HG02759 (cell line): ENCODE measurements at regions not wholly inside any gene's neighbourhood (a gene's known extent, or its start where the extent isn't known, plus 50 kb on each side); places are given as distances from the start of the nearest gene placed in this dataset.
"Not testable (repeated sequence)": the region's sequence is repeated elsewhere in the genome, so short reads cannot be mapped to it uniquely, and the experiment has no call there.

ENCODE experiments used
- ATAC-seq: cut with Tn5 transposase; IDR thresholded peaks from one replicate; pipeline ENCODE4 v1.9.1; 2021; ENCODE audit warnings: mild to moderate bottlenecking, moderate library complexity; ENCODE audit not compliant: unreplicated experiment

DNA sequence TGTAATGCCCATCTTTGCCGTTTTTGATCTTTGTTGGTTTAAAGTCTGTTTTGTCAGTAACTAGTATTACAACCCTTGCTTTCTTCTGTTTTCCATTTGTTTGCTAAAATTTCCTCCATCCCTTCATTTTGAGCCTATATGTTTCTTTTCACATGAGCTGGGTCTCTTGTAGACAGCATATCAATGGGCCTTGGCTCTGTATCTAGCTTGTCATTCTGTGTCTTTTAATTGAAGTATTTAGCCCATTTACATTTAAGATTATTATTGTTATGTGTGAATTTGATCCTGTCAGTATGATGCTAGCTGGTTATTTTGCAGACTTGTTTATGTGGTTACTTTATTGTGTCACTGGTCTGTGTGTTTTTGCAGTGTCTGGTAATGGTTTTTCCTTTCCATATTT is 913.2 kb downstream of the TRHDE start:
- no peak for ATAC-seq

DNA sequence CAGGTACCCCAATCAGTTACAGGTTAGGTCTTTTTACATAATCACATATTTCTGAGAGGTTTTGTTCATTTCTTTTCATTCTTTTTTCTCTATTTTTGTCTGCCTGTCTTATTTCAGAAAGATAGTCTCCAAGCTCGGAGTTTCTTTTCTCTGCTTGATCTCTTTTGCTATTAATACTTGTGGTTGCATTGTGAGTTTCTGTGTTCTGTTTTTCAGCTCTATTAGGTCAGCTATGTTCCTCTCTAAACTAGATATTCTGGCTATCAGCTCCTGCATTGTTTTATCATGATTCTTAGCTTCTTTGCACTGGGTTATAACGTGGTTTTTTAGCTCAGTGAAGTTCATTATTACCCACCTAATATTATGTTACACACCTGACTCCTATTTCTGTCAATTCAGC is 914.1 kb downstream of the TRHDE start:
- no peak for ATAC-seq

DNA sequence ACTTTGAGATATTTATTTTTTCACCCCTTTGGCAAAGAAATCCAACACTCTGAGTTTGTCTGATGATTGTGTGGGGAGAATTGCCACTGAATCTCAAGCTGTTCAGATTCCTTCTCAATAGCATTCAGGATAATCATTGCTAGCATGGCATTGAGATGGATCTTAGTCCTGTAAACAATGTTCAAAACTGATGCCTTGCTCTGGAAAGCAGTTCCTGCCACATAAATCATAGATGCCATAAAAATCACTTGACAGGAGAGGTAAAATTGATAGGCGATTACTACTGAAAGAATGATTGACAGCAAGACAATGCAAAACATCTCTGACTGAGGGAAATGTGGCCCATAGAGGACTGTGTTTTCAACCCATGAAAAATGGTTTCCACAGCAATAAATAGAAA is 915.6 kb downstream of the TRHDE start:
- no peak for ATAC-seq

DNA sequence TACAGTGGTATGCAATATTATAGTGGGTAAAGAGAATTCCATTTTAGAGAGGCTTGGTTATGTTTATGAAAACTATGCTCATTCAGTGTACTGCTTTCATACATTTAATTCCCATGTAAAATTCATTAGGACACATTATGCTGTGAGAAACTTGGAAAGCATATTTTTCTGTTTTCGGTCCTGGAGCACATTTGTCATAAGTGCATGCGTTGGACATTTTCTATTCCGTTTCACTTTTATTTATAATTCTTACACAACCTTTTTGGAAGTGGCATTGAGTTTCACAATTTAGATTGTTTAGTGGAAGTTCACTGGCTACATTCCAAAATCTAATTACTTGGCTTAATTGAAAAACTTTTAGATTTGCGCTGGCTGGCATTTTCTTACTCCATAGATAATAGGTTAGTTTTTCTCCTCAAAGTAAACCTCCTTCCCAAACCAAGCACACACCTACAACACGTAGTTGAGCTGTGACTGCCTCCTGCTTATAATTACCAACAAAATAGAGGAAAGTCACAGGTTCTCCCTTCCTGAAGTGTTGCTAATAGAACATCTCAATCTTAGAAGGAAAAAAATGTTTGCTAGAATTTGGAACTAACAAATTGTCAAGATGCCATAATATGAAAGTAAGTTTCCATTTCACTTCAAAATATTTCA is 938.5 kb downstream of the TRHDE start:
- ATAC-seq = no peak

DNA sequence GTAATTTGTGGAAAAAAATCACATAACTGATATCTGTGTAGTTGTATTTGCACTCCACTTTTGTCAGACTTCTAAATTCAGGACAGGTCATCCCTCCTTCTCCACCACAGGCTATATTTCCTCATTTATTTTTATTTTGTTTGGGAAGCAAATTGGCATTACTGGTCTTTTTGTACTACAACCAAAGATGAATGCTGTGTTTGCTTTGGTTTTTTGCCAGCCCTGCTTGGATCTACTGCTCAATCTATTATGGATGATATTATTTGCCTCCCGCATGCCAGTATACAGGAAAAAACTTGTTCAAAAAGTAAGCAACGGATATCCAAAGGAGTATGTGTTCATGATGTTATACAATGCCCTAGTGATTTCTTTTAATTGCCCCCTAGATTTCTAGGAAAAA is 948.8 kb downstream of the TRHDE start:
- no peak for ATAC-seq

DNA sequence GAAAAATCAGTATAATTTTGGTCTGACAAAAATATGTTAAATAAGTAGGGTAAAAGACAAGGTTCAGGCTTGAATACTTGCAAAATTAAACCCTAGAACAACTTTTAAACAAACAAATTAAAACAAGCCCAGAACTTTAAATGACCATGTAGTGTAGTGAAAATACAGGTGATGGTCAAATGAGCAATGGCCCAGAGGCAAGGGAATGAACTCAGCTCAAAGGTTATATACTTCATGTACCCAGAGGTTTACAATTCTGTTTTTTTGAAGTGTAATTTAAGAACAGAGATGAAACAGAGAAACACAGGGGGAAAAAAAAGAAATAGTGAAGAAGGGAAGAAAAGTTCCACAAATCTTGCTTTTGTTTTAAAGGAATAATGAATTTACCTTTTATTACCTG is 949.2 kb downstream of the TRHDE start:
- no peak for ATAC-seq

DNA sequence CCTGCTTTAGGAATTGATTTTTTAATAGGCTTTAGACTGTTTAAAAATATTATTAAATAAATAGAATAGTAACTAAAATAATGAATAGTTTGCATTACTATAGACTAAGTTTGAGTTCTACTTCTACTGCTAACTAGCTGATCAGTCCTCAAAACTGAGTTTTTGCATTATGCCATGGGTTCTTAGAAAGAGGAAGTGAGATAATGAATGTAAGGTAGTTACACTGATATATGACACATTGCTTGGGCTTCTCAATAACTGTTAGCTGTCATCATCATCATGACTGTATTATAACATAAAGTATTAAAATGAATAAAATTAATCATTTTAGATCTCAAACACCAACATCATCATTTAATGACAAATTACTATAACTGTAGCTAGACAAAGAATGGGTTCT is 949.7 kb downstream of the TRHDE start:
- ATAC-seq = no peak

DNA sequence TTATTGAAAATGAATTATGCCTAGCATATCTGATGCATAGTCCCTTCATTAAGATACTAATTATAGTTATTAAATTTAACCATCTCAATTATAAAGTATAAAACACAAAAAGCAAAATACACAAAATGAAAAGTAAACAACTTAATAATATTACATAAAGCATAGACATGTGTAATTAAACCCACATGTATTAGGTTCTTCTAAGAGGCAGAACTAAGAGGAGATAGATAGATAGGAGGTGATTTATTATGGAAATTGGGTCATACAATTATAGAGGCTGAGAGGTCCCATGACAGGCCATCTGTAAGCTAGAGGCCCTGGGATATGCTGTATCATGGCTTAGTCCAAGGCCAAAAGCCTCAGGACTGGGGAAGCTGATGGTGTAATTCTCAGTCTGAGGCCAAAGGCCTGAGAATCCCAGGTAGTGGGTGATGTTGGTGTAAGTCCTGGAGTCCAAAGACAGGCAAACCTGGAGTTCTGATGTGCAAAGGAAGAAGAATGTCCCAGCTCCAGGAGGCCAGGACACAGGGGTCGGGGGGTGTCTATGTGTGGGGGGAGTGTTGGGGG is 953.3 kb downstream of the TRHDE start:
- ATAC-seq = no peak

DNA sequence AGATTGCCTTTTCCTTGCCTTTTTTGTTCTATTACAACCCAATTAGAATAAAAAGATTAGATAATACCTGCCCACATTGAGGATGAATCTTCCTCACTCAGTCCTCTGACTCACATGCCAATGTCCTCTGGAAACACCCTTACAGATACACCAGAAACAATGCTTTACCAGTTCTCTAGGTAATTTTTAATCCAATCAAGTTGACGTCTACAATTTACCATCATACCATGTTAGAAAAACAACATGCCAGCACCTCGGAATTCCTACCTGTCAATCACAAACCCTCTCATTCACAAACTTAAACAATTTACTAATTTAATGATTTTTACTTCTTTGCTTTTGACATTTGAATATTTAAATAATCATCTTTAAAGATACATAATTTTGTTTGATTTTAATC is 953.8 kb downstream of the TRHDE start:
- ATAC-seq = no peak

DNA sequence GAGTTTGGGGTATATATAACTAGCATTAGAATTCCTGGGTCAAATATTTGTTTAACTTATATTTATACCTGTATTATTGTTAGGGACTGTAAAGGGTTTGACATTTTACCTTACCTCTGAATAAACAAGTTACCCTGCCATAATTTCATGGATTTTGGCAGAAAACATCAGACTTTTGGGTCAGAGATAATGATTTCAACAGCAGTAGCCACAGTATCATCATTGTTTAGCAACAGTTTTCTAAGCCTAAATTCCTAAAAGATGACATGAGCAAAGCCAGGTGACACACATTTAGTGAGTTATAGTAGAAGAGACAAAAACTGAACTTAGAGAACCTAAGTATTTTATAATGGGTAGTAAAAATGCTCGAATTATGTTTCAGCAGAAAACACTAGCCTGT is 954.4 kb downstream of the TRHDE start:
- no peak for ATAC-seq

DNA sequence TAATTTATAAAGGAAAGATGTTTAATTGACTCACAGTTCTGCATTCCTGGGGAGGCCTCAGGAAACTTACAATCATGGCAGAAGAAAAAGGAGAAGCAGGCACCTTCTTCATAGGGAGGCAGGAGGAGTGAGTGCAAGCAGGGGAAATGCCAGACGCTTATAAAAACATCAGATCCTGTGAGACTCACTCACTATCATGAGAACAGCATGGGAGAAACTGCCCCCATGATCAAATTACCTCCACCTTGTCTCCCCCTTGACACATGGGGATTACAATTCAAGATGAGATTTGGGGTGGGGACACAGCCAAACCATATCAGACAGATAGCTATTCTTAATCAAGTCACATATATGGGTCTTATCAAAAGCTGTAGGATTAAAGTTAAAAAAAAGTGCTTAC is 956.7 kb downstream of the TRHDE start:
- ATAC-seq = not testable (repeated sequence)

DNA sequence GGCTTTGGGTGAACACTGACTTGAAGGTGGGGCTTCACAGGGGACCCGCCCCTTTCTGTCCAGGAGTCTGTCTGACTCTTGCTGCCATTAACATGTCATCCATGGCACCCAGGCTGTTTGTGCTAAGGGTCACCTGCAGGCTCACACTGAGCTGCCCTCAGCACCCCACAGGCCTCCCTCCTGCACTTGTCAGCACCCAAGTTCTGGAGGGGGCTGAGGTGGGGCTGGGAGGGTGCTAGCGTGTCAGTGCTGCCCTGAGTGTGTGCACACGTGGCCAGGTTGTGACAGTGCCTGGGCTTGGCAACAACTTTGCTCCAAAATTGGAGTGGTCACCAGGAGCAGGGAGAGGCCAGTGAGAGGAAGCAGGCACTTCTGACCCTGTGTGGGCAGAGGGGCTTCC is 963.2 kb downstream of the TRHDE start:
- ATAC-seq = no peak

DNA sequence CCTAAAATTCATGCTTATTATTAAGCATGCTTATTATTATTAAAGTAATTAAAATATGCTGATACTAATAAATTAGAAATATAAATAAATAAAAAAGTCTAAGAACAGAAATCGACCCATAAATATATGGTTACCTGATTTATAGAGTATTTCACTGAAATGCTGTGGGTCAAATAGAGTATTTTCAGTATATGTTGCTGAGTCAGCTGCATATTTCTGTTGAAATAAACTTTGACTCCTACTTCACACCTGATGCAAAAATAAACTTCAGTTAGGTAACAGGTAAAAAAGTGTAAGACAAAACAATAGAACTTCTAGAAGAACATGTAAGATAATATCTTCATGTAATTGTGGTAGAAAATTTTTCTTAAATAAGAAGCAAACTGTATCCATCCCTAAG is 967.9 kb downstream of the TRHDE start:
- no peak for ATAC-seq

DNA sequence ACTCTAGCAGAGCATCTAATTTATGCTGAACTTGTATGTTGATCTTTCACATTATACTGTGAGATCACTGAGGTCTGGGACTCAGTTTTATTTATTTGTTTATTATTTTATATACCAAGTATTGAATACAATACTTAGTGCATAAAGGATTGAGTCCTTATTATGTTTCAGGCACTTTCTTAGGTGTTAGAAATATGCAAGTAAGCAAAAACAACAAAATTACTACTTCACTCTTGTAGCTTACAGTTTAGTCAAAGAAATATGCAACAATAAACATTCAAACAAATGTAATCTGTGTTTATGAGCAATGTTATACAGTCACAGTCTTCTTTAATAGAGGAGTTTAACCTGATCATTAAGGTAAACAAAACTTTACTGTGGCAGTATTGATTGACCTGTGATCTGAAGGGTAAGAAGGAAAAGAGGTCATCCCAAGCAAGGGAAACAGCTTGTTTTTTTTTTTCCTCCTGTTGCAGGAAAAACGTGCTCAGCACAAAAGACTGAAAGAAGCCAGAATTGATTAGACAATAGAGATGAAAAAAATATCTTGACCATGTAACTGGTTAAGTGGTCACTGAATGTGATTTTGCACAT is 990.7 kb downstream of the TRHDE start:
- ATAC-seq = no peak

DNA sequence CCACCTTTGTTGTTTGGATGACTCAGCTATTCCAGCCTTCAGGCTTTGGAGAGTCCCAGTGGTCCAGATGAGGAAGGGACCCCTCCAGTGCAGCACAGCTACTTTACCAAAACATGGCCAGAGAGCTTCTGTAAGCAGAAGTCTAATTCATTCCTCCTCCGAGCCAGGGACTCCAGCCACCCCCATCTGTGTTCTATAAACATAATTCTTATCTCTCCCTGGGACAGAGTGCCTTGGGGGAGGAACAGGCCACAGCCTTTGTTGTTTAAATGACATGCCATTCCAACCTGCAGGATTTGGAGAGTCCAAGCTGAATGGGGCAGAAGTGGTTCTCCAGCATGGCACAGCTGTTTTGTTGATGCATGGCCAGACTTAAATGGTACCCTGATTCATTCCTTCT is 994.0 kb downstream of the TRHDE start:
- no peak for ATAC-seq

DNA sequence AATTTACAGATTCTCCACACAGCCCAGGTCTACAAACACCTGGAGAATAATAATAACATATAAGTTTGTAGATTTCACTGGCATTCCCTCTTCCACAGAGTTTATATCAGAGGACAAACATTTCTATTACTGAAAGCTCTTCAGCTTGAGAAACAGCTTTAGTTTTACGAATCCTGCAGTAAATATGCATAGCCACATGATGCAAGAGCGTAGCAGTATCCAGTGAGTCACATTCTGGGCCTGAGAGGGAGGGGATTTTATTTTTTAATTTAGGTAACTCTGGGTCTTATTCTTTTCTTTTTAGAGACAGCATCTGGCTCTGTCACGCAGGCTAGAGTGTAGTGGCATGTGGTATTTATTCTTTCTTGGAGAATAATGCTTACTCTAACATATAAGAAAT is 1002.8 kb downstream of the TRHDE start:
- ATAC-seq = no peak

DNA sequence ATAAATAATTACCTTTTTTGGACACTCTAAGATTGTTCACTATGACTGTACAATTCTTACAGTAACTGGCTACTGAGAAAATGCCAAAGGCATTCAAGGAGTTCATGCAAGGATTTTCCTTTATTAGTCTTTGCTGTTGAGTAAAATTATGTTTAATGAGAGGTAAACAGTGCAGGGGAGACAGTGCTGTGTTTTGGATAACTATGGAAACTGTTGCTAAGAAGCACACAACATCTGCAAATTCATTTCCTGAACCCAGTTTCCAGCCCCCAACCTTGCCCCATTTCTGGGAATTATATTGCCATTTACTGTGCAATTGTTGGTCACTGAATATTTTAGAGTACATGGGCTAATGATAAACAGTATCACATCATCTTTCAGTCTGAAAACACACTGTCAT is 1005.8 kb downstream of the TRHDE start:
- ATAC-seq = no peak

DNA sequence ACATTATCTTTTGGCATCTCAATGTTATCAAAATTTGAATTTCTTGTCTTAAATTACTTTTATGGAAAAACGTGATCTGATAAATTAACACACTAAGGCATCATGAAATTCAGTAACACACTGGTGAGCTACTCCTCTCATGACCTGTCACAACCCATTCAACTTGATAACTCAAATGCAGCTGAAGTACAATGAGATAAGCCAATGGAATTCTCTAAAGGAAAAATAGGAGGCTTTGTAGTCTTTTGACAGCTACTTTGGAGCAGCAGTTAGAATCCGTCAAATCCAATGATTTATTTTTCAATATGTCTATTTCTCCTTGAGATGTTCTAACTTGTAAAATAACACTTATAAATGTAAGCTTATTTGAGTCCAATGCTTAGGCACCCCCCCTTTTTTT is 1029.4 kb downstream of the TRHDE start:
- no peak for ATAC-seq

DNA sequence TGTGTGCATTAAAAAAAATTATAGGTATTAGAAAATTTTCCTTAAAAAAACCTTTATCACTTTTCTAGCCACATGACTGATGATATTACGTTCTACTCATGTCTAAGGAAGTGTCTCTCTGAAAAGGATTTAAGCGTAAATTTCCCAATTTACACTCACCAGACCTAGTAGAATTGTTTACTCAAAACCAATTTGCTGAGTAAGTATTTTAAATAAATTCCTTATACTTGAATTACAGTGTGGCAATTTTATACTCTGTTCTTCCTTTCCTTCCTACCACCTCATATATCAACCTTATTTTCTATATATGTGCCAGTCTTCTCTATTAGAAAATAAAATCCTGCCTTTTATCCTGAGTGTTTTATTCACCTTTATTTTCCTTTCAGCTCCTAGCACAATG is 1035.1 kb downstream of the TRHDE start:
- no peak for ATAC-seq

DNA sequence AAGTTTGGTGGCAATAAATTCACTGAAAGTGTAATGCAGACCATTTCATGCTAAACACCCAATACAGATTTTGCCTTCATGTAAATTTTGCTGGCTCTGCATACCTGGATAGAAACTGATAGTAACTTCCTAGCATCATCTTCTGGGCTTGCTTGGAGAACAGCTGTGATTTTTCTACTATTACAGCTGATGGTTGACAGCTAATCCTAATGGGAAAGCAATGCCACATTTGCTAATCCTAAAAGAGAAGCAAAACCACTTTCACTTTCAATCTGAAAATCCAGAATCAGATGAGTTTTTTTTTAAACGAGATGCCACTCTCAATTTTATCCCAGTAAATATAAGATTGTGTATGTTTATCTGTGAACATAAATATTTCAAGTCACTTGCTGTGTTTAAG is 1035.9 kb downstream of the TRHDE start:
- no peak for ATAC-seq

DNA sequence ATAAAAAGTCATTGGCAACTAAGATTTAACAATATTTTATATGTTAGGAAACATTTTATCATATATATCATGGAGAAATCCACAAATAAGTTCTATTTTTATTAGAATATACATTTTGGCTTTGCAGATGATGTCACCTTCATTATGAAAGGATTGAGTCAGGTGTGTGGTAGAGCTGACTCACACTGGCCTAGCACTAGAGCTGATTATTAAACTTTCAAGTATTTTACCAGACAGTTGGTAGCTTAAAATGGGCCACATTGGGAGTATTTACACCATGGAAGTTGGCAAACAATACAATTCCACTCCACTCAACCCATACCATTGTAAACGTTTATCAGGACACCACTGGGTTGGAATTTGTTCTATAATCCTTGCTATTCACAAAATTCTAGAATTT is 1036.6 kb downstream of the TRHDE start:
- no peak for ATAC-seq

DNA sequence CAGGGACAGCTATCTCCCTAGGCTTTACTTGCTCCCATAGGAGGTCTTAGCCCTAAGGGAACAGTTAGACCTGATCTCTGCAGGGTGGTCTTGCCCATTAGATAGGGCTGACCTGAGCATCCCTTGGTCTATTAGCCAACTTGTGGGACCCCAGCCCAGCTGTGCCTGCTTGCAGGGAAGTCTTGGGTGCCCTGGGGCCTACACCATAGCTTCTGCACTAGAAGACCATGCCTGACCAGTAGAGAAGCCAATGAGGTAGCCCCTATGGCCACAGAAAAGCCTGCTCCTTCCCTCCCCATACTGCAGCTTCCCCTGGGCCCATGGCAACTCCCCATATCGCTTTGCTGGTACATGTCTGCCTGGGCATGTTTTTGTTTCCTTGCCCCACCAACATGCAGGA is 1049.1 kb downstream of the TRHDE start:
- ATAC-seq = no peak

DNA sequence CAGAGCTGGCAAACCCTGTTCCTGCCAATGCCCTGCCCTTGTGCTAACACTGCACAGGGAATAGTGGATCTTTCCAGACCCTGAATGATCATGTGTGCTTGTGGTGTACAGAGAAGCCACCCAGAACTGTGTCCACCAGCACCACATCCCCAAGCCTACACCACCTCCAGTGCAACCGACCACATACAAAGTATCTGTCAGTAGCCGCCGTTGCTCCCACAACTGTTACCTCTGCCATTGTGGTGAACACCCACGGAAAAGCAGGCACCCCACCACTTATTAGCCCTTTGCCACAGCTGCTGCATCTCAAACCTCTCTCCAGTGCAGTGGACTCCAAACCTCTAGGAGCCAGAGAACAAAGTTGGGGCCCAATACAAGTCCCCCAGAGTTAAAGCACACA is 1049.6 kb downstream of the TRHDE start:
- ATAC-seq = no peak
